ENCODE measurements at regions not wholly inside any gene's neighbourhood (a gene's known extent, or its start where the extent isn't known, plus 50 kb on each side); places are given as distances from the start of the nearest gene placed in this dataset.
"Not testable (repeated sequence)": the region's sequence is repeated elsewhere in the genome, so short reads cannot be mapped to it uniquely, and the experiment has no call there.

- DNase-seq, result not testable (repeated sequence)
Observed at GRCh38 chr7:57740126-57740525, 290.1 kb downstream of the ZNF716 start.

GRCh38 chr7:57769131-57769530 lies 319.2 kb downstream of the ZNF716 start:
- DNase-seq, result no peak

GRCh38 chr7:57769958-57770357 lies 320.0 kb downstream of the ZNF716 start:
- no peak for DNase-seq

- no peak for DNase-seq
Observed at GRCh38 chr7:57772126-57772924, 322.3 kb downstream of the ZNF716 start.

- no peak for DNase-seq
Observed at GRCh38 chr7:57774300-57774699, 324.3 kb downstream of the ZNF716 start.

- no peak for DNase-seq
Observed at GRCh38 chr7:57775396-57776088, 325.6 kb downstream of the ZNF716 start.

- not testable (repeated sequence) for DNase-seq
Observed at GRCh38 chr7:57776136-57776856, 326.3 kb downstream of the ZNF716 start.

GRCh38 chr7:57789130-57789529 lies 339.2 kb downstream of the ZNF716 start:
- DNase-seq, result no peak

GRCh38 chr7:57819491-57819981 lies 369.6 kb downstream of the ZNF716 start:
- no peak for DNase-seq

GRCh38 chr7:57820477-57820876 lies 370.5 kb downstream of the ZNF716 start:
- DNase-seq, result no peak

- DNase-seq, result no peak
Observed at GRCh38 chr7:57821438-57822382, 371.7 kb downstream of the ZNF716 start.

GRCh38 chr7:57826548-57826947 lies 376.6 kb downstream of the ZNF716 start:
- not testable (repeated sequence) for DNase-seq

- DNase-seq, result not testable (repeated sequence)
Observed at GRCh38 chr7:57835161-57835560, 385.2 kb downstream of the ZNF716 start.

- not testable (repeated sequence) for DNase-seq
Observed at GRCh38 chr7:57839152-57839551, 389.2 kb downstream of the ZNF716 start.

- DNase-seq, result peak in 4 of 58 donors; percentile 0 to 26 (median 14)
Observed at GRCh38 chr7:57867884-57868701, 418.1 kb downstream of the ZNF716 start.

- no peak for DNase-seq
Observed at GRCh38 chr7:57868771-57869483, 418.9 kb downstream of the ZNF716 start.
